ENCODE measurements at regions not wholly inside any gene's neighbourhood (a gene's known extent, or its start where the extent isn't known, plus 50 kb on each side); places are given as distances from the start of the nearest gene placed in this dataset.
A peak's percentile ranks its signal among the peaks of the same experiment; 100 is the strongest.

DNA sequence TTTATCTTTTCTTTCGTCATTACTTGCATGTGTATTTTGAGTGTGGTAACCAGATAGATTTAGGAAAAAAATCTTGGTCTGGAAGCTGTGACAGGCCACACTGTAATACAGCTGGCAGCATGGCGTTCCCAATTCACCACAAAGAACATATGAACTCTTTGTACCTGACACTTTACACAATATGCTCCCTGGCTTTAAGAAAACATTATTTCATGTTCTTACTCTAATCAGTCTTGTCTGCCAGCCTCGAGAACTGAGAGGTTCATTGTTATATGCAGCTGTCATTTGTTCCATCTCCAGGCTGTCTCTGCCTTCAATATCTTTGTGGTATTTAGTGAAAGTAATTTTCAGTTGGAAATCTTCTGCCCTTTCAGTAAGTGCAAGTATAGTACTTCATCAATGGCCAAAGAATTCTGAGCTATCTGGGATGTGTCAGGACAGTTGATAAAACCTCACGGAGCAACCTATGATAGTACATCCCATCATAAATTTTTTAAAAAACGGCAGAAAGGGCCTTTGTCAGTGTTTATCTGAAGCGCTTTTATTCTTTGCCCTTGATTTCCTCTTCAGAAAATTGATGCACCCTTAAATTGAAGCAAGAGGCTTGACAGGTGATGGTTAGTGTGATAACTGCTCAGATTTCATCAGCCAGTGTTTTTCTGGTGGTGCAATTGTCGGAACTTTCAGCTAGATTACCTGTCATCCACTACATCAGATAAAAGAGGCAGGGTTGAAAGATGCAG lies 146.3 kb upstream of the SP8 start:
- no peak for DNase-seq (ENCODE audit: low read depth, low spot score)

DNA sequence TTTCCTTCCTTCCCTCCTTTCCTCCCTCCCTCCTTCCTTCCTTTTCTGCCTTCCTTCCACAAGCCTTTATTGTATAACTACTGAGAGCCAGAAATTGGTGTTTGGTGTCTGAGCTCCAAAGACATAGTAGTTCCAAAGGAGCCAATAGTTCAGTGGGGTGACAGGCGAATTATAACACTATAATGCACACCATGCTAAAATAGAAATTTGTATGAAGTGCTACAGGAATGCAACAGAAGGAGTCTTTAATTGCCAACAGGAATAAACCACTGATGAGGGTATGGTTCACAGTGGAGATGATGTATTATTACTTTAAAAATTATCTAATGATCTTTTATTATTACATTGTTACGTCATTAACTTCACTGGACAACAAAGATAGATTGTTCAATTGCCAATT lies 158.8 kb upstream of the SP8 start:
- DNase-seq (ENCODE audit: low read depth, low spot score), result no peak

DNA sequence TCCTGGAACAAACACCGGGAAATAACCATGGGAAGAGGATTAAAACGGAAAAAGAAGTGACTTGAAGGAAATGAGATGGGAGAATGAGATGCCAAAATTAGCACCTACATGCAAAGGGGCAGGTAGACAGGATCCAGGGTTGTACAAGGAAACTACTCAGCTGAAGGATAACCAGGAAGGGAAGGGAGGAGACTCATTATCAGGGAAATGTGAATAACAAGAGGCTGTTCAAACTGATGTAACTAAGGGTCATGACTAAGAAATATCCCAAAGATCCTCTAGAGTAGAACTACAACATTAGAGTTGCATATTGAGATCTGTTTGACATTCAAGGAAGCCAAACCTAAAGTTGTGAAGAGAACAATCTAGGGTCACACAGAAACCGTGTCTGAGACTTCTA lies 166.2 kb upstream of the SP8 start:
- no peak for DNase-seq (ENCODE audit: low read depth, low spot score)

DNA sequence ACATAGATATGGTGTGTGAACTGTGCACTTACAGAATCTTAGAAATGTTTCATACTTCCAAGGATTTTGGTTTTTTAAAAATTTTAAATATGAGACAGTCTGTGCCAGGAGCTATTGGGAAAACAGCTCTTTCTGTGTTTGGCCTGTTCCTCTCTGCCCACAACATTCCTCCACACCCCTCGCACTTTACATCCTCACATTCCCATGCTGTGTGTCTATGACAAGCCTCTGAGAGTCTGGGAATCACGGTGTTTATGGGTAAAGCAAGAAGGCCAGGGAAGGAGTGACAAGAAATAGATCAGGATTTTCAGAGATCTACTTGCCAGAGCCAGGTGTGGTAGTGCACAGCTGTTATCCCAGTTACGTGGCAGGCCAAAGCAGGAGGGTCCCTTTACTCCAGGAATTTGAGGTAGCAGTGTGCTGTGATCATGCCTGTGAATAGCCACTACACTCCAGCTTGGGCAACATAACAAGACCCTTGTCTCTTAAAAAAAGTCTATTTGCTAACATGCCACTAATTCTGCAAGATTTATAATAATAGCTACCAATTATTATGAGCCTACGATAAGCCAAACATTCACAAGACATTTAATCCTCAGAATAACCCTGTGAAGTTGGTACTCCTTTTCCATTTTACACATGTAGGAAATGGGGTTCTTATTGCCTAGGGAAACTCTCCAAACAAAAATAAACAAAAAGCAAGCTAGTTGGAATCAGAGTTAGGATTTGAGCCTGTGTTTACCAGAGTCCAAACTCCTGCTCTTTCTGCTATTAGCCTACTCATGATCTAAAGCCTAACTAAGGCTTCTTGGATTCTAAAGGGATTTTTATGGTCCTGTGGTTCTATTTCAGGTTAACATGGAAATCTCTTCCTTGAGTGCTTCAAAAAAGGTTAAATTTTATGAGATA lies 168.3 kb upstream of the SP8 start:
- peak; percentile 78 for DNase-seq (ENCODE audit: low read depth, low spot score)

DNA sequence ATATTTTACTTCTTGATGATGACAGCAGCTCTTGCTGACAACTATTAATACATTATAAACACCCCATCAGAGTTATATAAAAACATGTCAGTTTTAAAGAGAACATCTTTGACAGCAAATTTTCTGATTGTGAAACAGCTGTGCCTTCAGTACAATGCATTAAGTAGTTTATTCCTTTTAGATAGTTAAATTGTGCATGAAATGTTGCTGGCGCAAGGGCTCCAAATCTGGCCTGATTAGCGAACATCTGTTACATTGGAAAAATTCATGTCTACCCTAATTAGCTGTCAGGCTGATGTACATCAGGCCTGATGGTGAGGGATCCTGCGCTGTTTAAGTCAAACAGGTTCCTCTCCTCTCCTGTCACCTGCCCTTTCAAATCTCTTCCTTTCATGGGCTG lies 171.9 kb upstream of the SP8 start:
- no peak for DNase-seq (ENCODE audit: low read depth, low spot score)

DNA sequence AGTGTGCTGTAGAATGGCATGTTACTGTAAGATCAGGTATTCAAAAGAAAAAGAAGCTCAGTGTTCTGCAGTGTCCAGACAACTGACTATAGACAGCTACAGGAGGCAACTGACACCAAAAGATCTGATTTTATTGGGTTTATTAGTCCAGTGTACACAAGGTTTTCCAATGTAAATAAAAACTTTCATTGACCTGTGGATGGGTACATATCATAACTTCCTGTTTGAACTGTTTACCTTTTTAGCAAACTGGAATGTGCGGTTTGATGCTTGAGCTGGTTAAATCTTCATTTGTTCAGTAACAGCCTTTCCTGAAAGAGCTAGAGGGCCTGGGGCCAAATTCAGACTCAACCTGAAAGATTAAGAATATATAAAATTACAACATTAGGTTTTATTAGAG lies 172.6 kb upstream of the SP8 start:
- DNase-seq (ENCODE audit: low read depth, low spot score), result no peak

DNA sequence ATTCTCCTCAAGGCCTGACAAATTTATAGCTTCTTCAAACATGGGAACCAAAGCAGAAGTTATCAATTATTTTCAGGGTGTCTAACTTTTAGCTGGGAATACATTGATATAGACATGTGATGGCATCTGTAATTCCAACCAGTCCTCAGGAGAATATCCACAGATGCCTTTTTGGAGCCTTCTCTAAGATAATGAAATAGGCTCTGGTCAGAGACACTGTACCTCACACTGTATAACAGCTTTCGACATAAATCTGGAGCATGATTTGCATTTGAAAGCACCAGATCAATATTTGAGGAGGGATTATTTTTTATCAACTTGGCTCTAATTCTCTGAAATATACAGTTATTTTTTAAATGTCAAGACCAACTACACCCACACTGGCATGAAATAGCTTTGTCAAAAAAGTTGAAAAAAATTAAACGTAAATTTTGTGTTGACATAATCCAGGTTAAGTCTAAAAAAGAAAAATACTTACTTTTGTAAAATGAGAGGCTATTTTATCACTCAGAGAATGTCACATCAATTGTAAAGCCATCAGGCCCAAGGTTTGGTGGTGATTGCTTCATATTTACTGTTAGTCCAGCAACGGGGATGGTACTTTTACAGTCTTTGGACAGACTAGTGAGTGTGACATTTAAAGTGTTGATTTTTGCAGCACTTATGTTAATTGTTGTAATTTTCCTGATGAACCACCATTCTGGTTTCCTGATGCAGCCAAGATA lies 177.0 kb upstream of the SP8 start:
- no peak for DNase-seq (ENCODE audit: low read depth, low spot score)

DNA sequence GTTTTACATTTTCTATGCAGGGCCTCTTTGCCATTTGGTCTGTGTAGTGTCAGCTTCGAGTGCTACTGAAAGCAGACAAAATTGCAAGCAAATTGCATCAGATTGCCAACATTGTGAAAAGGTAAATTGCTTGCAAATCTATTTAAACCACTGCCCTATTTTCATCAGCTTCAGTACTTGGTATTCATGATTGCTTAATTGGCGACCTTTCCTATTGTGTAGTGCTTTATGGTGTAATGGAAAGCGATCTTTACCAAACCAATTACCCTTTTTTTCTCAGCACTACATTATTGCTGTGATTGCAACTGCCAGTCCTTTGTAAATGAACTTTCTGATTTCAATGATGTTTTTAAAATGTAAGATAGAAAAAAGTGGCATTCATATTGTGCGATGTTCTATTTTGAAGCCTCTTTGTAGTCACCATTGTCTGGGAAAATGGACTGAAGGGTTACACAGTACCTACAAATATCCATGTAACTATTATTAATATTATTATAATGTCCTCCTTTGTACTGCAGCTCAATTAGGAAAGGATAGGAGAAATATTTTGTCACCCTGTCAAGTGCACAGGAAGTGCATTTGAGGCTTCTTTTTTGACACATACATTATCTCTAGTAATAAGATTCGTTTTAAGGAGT lies 177.7 kb upstream of the SP8 start:
- DNase-seq (ENCODE audit: low read depth, low spot score), result no peak

DNA sequence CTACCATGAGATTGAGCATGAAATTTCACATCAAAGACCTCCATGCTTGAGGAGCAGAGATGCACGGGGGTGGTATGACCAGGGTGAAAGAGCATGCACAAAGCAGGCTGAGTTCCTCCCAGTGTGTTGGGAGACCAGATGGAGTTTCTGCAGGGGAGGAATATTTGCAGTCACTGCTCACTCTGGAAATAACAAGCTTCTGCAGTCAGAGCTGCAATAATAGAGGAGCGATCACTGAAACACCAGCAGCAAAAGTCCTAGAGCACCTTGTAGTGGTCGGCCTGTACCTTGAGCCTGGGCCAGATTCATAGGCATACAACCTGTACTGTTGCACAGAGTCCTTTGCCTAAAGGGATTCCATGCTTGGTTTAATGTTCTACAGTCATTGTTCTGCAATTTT lies 184.5 kb upstream of the SP8 start:
- DNase-seq (ENCODE audit: low read depth, low spot score), result no peak

DNA sequence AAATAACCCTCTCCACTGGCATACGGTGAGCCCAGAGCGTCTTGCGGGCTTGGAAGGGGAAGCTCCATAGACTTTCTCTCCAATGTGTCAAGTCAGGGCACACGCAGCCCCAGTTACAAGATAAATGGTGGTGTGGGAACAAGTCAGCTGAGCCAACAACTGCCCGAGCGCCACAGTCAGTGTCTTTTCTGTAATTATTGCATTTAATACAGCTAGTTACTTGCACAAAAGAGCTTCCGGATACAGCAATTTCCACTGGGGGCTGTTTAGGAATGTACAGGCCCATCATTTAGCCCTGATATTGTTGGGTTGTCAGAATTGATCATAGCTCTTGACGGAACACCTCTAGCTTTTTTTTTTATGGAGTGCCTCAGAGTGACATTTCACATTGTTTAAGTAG lies 193.5 kb upstream of the SP8 start:
- DNase-seq (ENCODE audit: low read depth, low spot score), result no peak

DNA sequence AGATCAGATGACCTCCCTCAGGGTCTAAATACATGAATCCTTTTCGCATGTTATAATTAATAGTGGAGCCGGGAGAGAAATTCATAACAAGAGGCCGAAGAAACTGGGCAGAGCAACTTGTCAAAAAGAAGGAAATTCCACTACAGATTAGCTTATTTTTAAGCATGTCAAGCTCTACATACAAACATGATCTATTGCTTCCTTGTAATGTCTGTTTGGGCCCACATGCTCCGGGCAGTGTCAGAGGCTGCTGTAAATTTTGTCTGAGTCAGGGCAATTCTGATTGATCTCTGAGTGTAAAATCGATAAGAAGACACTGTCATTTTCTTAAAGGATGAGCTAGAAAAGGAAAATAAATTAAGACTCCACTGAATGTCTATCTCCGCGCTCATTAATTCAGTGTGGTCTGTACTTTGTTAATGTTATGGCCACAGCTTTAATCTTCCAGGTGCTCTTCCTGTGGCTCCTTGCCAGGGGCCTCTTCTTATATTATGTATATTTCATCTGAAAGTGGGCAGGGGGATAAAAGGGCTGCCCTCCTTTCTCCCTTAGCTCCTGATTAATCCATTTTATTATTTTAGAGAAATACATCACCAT lies 194.1 kb upstream of the SP8 start:
- no peak for DNase-seq (ENCODE audit: low read depth, low spot score)

DNA sequence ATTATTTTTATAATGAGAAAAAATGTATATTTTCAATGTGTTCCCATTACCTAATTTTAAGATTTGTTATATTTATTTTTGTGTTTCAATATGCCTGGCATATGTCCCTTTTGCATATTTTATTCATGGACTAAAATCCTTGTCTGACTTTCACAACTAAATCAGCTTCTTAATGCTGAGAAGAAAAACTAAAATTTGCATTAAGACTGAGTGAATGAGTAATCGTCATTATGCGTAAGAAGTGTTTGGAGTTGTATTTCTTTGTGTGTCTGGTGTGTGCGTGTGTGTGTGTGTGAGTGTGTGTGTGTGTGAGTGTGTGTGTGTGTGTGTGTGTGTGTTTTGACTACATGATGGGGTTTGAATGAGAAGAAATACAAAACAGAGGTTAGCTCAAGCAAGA lies 201.7 kb upstream of the SP8 start:
- DNase-seq (ENCODE audit: low read depth, low spot score), result no peak

DNA sequence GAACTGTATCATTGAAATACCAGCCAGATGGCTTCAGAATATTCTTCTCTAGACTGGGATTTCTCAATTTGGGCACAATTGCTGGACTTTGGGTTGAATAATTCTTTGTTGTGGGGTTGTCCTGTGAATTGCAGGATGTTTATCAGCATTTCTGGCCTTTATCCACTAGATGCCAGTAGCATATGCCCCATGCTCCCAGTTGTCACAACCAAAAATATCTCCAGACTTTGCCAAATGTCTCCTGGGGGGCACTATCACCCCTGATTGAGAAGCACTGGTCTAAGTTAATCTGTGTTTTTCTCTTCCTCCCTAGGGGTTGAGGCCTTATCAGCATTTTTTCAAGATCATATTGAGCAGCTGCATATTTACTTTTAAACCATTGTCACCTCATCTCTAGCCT lies 204.9 kb upstream of the SP8 start:
- DNase-seq (ENCODE audit: low read depth, low spot score), result no peak

DNA sequence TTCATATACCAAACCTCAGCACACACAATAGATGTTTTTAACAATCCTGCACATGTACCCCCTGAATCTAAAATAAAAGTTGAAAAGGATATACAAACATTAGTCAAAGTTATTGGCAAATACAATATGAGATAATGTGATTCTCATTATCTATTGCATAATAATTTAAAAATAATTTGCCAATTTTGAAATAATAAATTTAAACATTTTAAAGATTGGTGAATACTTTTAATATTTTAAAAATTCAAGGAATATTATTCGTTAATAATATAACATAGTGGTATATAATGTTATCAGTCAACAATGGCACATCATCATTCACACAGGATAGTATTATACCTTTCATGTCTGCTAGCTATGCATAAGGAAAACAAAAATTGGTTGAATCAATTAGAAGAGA lies 207.0 kb upstream of the SP8 start:
- no peak for DNase-seq (ENCODE audit: low read depth, low spot score)

DNA sequence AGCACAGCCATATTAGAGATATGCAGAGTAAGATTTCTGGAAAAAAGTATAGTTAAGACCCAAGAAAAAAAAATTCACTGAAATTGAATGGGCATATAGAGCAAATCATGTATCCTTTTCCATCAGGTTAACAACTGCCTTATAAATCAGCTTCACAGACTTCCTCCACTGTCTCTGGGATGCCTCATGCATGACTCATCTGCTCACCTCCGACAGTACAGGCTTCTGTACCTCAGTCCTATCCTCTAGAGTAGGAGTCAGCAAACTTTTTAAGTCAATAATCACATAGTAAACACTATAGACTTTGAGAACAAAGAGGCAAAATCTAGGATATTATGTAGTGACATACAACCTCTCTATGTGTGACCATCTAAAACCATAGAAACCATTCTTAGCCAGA lies 211.6 kb upstream of the SP8 start:
- DNase-seq (ENCODE audit: low read depth, low spot score), result peak; percentile 2

DNA sequence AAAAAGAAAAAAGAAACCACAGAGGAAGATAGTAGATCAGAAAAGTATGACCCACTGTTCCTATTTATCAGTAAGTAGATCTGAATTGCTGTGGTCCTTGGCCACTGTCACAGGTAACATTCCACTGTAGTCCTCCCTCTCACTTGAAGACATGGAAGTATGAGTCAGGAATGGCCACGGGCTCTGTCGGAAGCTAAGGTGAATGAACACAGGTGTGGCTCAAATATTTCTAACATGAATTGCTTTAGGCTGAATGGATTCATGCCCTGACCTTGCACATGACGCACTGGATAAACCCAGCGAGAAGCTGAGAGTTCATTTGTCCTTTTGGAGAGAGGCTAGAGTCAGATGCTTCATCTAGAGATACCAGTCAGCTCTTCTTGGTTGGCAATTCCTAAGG lies 224.5 kb upstream of the SP8 start:
- DNase-seq (ENCODE audit: low read depth, low spot score), result no peak

DNA sequence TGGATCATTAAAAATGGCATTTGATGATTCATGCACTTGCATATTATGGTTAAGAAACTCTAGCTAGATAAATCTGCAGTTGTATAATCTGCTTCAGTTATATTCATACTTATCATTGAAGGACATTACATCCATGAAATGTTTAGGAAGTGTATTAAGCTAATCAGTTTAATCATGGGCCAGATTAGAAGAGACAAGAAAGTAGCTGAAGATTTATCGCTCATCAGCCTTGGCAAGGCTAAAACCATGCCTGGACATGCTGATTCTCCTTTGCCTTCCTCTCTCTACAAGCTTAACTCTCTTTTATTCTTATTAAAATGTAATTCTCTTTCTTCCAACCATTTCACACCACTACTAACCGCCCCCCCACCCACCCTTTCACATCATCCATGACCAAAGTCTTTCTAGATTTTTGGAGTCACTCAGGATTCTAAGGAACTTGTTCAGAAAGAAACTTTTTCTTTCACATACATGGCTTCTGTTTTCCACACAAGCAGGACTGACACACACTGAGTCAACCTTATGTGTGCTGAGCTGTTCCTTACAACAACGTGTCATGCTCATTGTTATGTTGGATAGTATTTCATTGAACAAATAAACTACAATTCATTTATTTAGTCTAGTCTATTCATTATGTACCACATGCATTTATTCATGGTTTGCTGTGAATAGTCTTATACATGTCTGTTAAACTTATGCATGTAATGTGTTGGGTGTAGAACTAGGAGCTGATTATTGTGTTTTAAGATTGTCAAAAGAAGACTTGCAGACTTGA lies 227.3 kb upstream of the SP8 start:
- DNase-seq (ENCODE audit: low read depth, low spot score), result no peak

DNA sequence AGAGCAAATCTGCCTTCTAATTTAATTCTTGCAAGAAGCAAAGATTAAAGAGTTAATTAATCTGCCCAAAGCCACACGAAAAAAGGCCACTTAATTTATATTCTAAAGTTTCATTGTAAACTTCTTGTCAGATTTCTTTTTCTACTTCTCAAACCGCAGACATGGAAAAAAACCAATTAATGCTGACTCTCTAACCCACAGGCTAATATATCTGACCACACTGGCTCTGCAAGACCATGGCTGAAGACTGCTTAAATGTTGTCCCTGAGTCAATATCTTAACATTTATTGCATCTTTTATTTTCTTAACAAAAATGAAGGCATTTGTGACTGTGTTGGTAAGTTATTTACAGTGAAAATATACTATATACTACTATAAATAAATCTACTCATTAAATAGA lies 234.0 kb upstream of the SP8 start:
- DNase-seq (ENCODE audit: low read depth, low spot score), result peak; percentile 47

DNA sequence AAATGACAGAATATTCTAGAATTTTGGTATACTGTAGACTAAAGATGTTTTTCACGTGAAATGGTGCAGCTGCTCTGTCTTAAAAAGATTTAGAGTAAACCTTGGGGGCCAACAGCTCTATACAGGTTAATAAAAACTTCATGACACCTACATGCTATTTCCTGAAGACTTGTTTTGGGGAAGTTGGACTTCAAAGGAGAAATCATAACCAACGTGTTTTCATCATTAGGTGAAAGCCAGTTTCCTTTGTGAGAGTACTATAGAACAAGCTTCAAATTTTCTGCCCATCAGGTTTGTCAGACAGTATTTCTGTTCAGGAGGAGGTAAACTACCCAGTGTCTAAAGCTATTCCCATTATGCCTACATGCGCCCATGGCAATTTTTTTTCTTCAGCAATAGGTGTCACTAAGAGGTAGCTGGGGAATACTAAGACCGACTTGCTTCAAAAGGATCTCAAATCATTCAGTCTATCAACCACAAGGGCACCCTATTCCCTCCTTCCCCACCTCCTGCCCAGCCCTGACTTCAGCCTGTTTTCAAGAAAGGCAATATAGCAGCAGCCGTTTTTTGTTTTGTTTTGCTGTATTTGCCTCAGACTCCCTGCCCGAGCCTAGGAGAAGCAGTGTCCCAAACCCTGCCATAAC lies 237.3 kb upstream of the SP8 start:
- DNase-seq (ENCODE audit: low read depth, low spot score), result no peak

DNA sequence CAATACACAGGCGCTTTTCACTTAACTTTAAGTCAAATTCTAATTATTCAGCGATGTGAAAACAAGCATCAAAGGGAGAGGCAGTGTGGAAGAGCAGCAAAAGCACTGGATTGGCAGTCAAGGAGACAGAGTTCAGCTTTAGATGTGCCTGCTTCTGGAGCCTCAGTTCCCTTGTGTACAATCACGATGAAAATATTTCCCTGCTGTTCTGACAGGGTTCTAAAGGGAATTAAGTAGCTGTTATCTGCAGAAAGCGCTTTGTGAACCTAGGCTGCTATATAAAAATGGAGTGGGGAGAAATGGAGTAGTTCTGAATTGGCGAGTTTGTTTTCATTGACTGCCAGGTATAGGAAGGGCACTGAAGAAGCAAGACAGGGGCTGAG lies 237.8 kb upstream of the SP8 start:
- DNase-seq (ENCODE audit: low read depth, low spot score), result peak; percentile 2
